A673 (cell line): ENCODE measurements at regions not wholly inside any gene's neighbourhood (a gene's known extent, or its start where the extent isn't known, plus 50 kb on each side); places are given as distances from the start of the nearest gene placed in this dataset.

Experiments
- EZH2 ChIP-seq: fragments of 200-600 bp; sonication (generic); IDR thresholded peaks from 2 replicates; pipeline ENCODE4 v1.6.1; 2017; ENCODE audit warnings: borderline replicate concordance, low read depth, mild to moderate bottlenecking, mixed read lengths, antibody characterized with exemption, low read length; ENCODE audit not compliant: poor library complexity, severe bottlenecking
- TF ChIP-seq, protein P1 (sequence below): fragments of 300-800, 200-600 bp; sonication (generic); conservative IDR thresholded peaks from 2 replicates; pipeline ENCODE4 v1.5.1; 2017; ENCODE audit warnings: low read depth, mild to moderate bottlenecking, antibody characterized with exemption, low read length, moderate library complexity, mixed read lengths

DNA sequence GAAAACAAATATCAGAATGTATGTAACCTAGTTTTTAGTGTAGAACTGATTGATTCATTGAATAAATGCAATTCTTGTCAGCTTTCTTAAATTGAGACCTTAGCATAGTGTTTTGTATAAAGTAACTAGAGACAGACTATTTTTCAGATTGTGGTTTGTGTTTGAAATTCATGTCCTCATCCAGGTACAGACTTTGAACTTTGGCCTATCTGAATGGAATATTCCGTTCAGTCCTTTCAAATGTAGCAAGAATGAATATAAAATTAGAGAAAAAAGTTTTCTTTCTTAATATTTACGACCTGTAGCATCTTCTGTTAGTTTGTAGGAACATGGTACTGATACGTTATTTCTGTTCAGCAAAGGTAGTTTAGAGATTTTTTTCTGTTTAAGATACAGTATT lies 378.4 kb upstream of the RGS6 start:
- TF ChIP-seq, protein P1, sequence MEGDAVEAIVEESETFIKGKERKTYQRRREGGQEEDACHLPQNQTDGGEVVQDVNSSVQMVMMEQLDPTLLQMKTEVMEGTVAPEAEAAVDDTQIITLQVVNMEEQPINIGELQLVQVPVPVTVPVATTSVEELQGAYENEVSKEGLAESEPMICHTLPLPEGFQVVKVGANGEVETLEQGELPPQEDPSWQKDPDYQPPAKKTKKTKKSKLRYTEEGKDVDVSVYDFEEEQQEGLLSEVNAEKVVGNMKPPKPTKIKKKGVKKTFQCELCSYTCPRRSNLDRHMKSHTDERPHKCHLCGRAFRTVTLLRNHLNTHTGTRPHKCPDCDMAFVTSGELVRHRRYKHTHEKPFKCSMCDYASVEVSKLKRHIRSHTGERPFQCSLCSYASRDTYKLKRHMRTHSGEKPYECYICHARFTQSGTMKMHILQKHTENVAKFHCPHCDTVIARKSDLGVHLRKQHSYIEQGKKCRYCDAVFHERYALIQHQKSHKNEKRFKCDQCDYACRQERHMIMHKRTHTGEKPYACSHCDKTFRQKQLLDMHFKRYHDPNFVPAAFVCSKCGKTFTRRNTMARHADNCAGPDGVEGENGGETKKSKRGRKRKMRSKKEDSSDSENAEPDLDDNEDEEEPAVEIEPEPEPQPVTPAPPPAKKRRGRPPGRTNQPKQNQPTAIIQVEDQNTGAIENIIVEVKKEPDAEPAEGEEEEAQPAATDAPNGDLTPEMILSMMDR = no peak
- no peak for TF ChIP-seq EZH2
